Lower leg skin (tissue), 4 donors: ENCODE measurements at regions not wholly inside any gene's neighbourhood (a gene's known extent, or its start where the extent isn't known, plus 50 kb on each side); places are given as distances from the start of the nearest gene placed in this dataset.

Experiments
- DNase-seq, 2 donors: peaks; one replicate each; pipeline ENCODE4 v3.0.0-alpha.2; 2019; ENCODE audit warnings: low spot score in 2 of 2
- H3K4me3 ChIP-seq: fragments of 200-600 bp; sonication (generic); 2 replicates; pipeline ENCODE4 v1.5.1; 2017; ENCODE audit warnings: mild to moderate bottlenecking, low read depth; ENCODE audit not compliant: poor library complexity, severe bottlenecking
- POLR2A ChIP-seq, 2 donors: fragments of 450-650 bp; IDR thresholded peaks; one replicate each; pipeline ENCODE4 v1.6.1; 2016 to 2017; ENCODE audit warnings: antibody characterized with exemption in 2 of 2, mild to moderate bottlenecking in 1 of 2, moderate library complexity in 1 of 2
- WGBS, 2 donors: methylation state at CpG; one replicate each; pipeline ENCODE4 v1.1.5; 2018; 5-methylcytosine and 5-hydroxymethylcytosine counted together
- intact Hi-C: fragments of 100-400 bp; cut with DNase I; formaldehyde crosslinking; loops from one replicate; pipeline ENCODE4 v1.15.0; 2023; ENCODE audit warnings: low total_unique reads
- TF ChIP-seq, protein P1 (sequence below), 3 donors: fragments of 450-650 bp; IDR thresholded peaks; one replicate each; pipeline ENCODE4 v1.5.1; 2016; ENCODE audit warnings: antibody characterized with exemption in 3 of 3, mild to moderate bottlenecking in 3 of 3, moderate library complexity in 2 of 3

DNA sequence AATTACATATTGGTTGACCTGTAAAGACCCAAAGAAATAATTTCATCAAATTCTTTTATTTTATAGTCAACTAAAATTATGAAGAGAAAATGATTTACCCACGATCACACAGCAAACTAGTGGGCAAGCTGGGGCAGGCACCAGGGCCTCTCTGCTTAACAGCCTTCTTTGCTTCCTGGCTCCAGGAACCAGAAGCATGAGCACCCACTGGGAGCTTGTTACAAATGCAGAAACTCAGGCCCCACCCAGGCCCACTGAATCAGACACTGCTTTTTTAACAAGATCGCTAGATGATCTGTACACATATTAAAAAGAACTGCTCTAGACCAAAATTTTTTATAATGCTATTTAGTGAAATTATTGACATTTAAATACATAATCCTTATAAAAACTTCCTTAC lies 95.0 kb downstream of the GEMIN8 start:
- 60 to 67% methylated on average over 2 of the region's 2 CpGs for WGBS, 2 donors
- TF ChIP-seq, protein P1, sequence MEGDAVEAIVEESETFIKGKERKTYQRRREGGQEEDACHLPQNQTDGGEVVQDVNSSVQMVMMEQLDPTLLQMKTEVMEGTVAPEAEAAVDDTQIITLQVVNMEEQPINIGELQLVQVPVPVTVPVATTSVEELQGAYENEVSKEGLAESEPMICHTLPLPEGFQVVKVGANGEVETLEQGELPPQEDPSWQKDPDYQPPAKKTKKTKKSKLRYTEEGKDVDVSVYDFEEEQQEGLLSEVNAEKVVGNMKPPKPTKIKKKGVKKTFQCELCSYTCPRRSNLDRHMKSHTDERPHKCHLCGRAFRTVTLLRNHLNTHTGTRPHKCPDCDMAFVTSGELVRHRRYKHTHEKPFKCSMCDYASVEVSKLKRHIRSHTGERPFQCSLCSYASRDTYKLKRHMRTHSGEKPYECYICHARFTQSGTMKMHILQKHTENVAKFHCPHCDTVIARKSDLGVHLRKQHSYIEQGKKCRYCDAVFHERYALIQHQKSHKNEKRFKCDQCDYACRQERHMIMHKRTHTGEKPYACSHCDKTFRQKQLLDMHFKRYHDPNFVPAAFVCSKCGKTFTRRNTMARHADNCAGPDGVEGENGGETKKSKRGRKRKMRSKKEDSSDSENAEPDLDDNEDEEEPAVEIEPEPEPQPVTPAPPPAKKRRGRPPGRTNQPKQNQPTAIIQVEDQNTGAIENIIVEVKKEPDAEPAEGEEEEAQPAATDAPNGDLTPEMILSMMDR (IDR thresholded peaks at IDR 0.05), result no peak
- TF ChIP-seq POLR2A (IDR thresholded peaks at IDR 0.05), result no peak
- H3K4me3 ChIP-seq, result no peak overlapping the region
- no peak for DNase-seq
- intact Hi-C loops, result no loop called here

GRCh38 chrX:13933851-13934250 lies 95.8 kb downstream of the GEMIN8 start:
- TF ChIP-seq, protein P1 (IDR thresholded peaks at IDR 0.05), result no peak
- no peak for TF ChIP-seq POLR2A (IDR thresholded peaks at IDR 0.05)
- intact Hi-C loops, result no loop called here
- H3K4me3 ChIP-seq, result no peak overlapping the region
- 69 to 91% methylated on average over 7 of the region's 7 CpGs for WGBS, 2 donors
- DNase-seq, result no peak

DNA sequence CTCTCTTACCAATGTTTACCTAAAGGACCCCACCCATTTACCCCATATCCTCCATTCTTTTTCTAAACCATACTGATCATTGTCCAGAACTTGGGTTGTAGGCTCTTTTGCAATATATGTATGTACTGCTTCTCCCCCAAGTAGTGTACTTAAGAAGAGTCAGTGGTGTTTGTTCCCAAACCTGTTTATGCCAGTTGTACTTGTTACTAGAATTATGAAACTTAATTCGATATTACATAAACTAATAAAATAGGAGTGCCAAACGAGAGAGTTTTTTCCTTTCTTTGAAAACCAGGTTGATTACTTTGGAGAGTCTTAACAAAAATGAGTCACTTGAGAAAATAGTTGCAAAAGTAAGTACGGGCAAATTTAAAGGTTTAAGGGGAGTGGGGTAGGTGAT lies 96.3 kb downstream of the GEMIN8 start:
- intact Hi-C loops, result no loop called here
- H3K4me3 ChIP-seq, result no peak overlapping the region
- no peak for TF ChIP-seq POLR2A (IDR thresholded peaks at IDR 0.05)
- TF ChIP-seq, protein P1 (IDR thresholded peaks at IDR 0.05), result no peak
- 54 to 70% methylated on average over 3 of the region's 3 CpGs for WGBS, 2 donors
- no peak for DNase-seq

DNA sequence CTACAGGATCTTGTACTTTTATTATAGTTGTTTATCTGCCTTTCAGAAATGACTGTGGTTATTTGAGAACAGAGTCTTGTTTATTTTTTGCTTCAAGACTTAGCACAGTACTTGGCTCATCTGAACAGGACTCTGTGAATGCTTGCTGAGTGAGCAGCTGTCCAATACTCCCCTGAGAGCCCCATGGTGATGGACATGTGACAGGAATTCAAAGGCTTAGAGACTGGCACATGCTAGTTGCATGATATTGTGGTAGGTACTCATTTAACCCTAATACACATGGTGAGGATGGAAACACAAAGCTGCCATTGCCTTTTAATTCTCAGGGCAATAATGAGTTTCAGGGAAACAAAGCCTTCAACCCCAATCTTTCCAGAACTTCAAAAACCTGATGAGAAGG lies 97.3 kb downstream of the GEMIN8 start:
- intact Hi-C loops, result no loop called here
- TF ChIP-seq, protein P1 (IDR thresholded peaks at IDR 0.05), result no peak
- no peak for TF ChIP-seq POLR2A (IDR thresholded peaks at IDR 0.05)
- H3K4me3 ChIP-seq, result no peak overlapping the region
- no peak for DNase-seq

DNA sequence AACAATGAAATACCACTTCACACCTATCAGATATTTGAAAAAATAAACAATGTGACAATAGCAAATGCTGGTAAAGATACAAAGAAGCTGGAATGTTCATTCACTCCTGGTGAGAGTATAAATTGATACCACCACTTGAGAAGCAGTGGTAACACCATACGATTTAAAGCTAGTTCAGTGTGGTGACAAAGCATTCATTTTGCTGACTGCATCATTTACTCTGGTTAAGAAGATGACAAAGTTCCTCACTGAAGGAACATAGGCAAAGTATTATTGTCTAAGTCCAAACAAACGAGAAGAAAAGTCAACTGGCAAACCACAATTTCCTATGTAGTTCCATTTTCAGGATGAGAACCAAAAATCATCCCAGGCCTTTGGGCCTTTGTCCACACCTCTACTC lies 102.5 kb downstream of the GEMIN8 start:
- no peak for DNase-seq
- intact Hi-C loops, result no loop called here
- TF ChIP-seq, protein P1 (IDR thresholded peaks at IDR 0.05), result no peak
- no peak for TF ChIP-seq POLR2A (IDR thresholded peaks at IDR 0.05)
- H3K4me3 ChIP-seq, result no peak overlapping the region
- 76 to 84% methylated on average over 2 of the region's 2 CpGs for WGBS, 2 donors

DNA sequence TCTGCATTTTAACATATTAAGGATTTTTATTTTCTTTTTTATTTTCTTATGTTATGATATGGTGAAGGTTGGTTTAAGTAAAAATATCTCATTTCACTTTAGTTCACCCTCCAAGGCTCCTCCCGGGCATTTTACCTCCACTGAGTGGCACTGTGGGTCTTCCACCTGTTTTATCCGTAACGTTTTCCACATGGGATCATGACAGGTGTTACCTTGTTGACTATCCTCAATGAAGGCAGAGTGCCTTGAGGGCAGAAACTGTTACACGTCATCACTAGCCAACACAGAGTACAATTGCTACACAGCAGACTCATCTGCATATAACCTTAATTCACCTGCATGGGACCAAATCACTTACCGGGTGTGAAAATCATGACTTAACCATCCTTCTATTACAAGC lies 105.8 kb downstream of the GEMIN8 start:
- WGBS, 2 donors, result 62 to 63% methylated on average over 5 of the region's 5 CpGs
- no peak overlapping the region for H3K4me3 ChIP-seq
- no peak for TF ChIP-seq POLR2A (IDR thresholded peaks at IDR 0.05)
- TF ChIP-seq, protein P1 (IDR thresholded peaks at IDR 0.05), result no peak
- intact Hi-C loops, result no loop called here
- DNase-seq, result no peak
